ENCODE measurements at regions not wholly inside any gene's neighbourhood (a gene's known extent, or its start where the extent isn't known, plus 50 kb on each side); places are given as distances from the start of the nearest gene placed in this dataset.

- TF ChIP-seq POLR2AphosphoS5 (IDR thresholded peaks at IDR 0.05; ENCODE audit: low read depth, low read length) (no peak), CTCF (IDR thresholded peaks at IDR 0.05) (no peak), REST (IDR thresholded peaks at IDR 0.05; ENCODE audit: insufficient read depth in 1 of 2, low read depth in 2 of 2, low read length in 1 of 2) (no peak), SIN3A (IDR thresholded peaks at IDR 0.05; ENCODE audit: borderline replicate concordance, insufficient read depth, low read depth, low read length) (no peak), TCF7L2 (IDR thresholded peaks at IDR 0.05; ENCODE audit: low read depth, low read length) (no peak)
These were observed 112.9 kb upstream of the SOD1 start for GRCh38 chr21:31546443-31547170.
